HG03097 (cell line): ENCODE measurements at regions not wholly inside any gene's neighbourhood (a gene's known extent, or its start where the extent isn't known, plus 50 kb on each side); places are given as distances from the start of the nearest gene placed in this dataset.
"Not testable (repeated sequence)": the region's sequence is repeated elsewhere in the genome, so short reads cannot be mapped to it uniquely, and the experiment has no call there.

Experiments
- ATAC-seq: cut with Tn5 transposase; IDR thresholded peaks from one replicate; pipeline ENCODE4 v1.9.1; 2021; ENCODE audit not compliant: unreplicated experiment, low FRiP score

DNA sequence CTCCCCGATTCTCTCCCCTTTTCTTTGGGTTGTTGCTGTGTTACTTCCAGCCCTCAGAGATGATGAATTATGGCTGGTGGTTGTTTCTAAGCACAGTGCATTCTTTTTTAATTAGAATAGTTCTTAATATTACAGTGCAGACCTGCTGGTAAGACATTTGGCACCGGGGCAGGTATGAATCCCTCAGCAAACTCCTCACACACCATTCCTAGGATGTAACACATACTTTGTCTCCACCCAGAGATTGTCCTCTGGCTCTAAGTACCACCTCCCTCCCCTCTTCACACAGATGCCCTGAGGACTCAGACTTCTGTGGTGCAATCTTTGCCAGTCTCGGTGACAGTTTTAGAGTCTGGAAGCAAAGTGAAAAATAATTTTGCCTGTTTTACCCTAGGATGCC, 143.1 kb downstream of the HLX start:
- no peak for ATAC-seq

- no peak for ATAC-seq
These were observed 144.2 kb downstream of the HLX start for GRCh38 chr1:221023482-221023881.

- ATAC-seq: no peak
These were observed 146.3 kb downstream of the HLX start for GRCh38 chr1:221025501-221025900.

- no peak for ATAC-seq
These were observed 146.7 kb downstream of the HLX start for GRCh38 chr1:221025956-221026355.

DNA sequence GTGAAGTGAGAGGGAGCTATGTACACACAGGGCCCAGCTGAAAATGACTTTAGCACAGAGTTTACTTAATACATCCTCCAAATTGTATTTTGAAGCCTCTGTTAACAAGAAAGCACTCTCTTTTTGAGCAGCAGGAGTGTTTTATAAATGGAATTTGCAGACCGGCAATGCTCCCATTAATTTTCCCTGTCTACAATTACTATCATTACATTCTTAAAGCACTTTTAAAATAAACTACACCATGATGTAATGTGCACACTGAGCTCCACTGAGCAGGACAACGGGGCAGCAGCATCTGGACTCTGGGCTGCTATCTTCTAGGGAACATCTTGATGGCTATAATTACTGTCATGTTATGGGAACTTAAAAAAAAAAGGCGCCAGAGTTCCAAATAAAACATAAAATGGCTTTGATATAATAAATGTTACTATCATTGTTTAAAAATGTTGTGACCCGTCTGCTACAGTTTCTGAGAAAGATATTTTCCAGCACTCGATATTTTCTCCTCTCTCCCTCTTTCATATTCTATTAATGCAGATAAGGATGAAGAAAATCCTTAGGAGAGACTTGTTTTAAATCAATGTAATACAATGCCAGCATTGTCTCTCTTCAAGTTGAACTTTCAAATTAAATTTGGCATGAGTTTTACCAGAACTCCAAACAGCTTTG, 150.9 kb downstream of the HLX start:
- ATAC-seq: no peak

DNA sequence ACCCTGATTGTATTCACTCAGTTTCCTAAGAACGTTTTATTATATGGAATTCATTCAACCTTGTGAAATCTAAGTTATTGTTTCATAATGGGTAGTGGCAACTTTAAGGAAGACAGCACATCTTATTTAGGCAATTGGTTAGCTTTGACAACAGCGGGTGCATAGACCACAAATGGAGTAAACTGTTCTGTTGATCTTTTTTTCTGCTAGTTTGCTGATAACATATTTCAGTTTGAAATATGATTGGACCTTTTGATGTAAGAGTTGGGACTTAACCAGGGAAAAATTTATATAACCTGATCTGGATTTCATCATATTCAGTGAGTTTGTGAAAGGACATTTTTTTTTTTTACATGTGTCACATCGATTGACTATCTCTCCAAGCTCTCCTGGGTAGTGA, 151.7 kb downstream of the HLX start:
- no peak for ATAC-seq

- ATAC-seq: no peak
These were observed 152.4 kb downstream of the HLX start for GRCh38 chr1:221031458-221032203.

- no peak for ATAC-seq
These were observed 153.0 kb downstream of the HLX start for GRCh38 chr1:221032204-221032585.

GRCh38 chr1:221032637-221033280, 153.5 kb downstream of the HLX start:
- ATAC-seq: no peak

DNA sequence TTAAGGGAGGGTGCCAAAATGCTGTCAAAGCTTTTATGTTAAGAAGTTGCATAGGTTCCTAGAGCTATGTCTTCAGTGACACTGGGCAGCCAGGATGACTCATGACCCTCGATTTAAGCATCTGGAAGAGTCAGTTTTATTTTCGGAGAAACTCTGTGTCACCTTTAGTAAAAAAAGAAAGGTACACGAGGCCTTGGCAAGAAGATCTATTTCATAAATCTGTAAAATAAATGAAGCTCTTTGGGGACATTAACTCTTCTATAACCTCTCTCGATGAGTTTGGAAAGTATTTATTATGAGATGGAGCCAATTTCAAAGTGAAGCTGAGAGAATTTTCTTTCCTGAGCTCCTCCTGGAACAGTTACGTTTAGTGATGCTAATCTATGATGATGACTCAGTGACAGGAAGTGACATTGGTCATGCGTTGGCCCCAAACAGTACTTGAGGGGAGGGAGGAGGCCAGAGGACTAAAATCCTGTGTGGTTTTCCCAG, 156.5 kb downstream of the HLX start:
- no peak for ATAC-seq

- ATAC-seq: no peak
These were observed 160.4 kb downstream of the HLX start for GRCh38 chr1:221039616-221040015.

DNA sequence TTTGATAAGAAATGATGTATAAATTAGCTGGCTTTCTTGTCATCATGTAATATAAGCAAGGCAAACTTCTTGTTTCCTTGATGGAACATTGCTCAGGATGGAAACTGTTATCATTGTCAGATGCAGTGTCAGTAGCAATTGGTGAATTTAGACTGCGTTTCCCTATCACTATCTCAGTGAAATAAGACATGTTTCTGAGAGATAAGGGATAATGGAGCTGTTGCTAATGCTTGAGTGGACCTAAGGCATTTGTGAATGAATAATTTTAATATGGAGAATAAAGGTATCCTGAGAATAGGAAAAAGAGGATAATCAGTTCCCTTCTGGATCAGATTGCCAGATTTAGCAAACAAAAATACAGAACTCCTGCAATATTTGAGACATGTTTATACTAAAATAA, 160.9 kb downstream of the HLX start:
- no peak for ATAC-seq

- ATAC-seq: no peak
These were observed 161.5 kb downstream of the HLX start for GRCh38 chr1:221040691-221041285.

DNA sequence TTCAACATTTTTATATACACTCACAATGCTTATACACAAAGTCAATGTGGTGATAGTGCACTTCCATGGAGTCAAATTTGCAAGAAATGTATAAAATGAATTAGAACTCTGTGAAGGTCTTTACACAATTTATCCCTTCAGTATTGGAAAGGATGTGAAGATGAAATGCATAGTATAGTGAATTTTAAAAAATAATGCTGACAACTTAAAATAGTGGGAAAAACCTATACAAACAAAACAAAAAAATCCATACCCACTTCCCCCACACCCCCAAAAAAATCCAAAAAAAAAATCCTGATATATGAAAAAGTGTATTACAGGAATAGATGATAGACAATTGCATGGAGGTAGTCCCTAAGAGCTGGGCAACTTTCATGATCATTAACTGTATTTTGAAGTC, 165.3 kb downstream of the HLX start:
- ATAC-seq: no peak

GRCh38 chr1:221045151-221045550, 165.9 kb downstream of the HLX start:
- no peak for ATAC-seq

- ATAC-seq: peak; percentile 95
These were observed 166.9 kb downstream of the HLX start for GRCh38 chr1:221045842-221046831.

- ATAC-seq: not testable (repeated sequence)
These were observed 172.1 kb downstream of the HLX start for GRCh38 chr1:221051391-221051790.

DNA sequence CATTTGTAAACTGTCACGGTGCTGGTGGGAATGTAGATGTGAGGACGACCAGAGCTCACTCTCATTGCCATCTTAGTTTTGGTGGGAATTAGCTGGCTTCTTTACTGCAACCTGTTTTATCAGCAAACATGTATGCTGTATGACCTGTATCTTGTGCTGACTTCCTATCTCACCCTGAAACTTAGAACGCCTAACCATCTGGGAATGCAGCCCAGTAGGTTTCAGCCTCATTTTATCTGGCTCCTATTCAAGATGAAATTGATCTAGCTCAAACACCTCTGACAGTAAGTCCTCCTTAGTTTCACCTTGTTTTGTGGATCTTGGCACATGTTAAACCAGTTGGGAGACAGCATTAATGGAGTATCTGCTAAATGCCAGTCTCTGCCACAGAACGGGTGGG, 174.6 kb downstream of the HLX start:
- ATAC-seq: no peak

DNA sequence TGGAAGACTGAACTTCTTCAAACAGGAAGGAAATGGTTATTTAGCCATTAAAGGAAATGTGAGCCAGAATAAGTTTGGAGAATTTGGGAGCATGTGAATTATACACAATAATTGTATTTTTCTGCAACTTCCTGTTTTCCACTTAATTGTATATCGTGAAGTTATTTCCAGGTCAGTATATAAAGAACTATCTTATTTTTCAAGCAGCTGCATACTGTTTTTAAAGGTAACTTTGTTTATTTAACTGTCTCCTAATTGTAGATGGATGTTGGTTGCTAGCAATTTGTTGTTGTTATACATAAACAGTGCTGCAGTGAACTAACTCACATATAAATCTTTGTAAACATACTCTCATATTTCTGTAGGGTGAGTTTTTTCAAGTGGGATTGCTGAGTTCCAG, 180.3 kb downstream of the HLX start:
- ATAC-seq: no peak

- no peak for ATAC-seq
These were observed 184.4 kb downstream of the HLX start for GRCh38 chr1:221063651-221064050.
